Upper lobe of left lung (tissue), 4 donors: ENCODE measurements at regions not wholly inside any gene's neighbourhood (a gene's known extent, or its start where the extent isn't known, plus 50 kb on each side); places are given as distances from the start of the nearest gene placed in this dataset.

ENCODE experiments used
- CTCF ChIP-seq, 6 experiments: fragments of 450-650 bp in 4 of 6; fragments of 200-600 bp in 2 of 6; sonication (generic) in 2 of 6; IDR thresholded peaks; one replicate each; pipeline ENCODE4 v1.5.1; 2016 to 2019; ENCODE audit warnings: antibody characterized with exemption in 6 of 6
- EP300 ChIP-seq, 4 donors: sonication (generic); formaldehyde crosslinking; IDR thresholded peaks; one replicate each; pipeline ENCODE4 v1.5.1; 2017; ENCODE audit warnings: antibody characterized with exemption in 4 of 4, control low read depth in 2 of 4
- POLR2A ChIP-seq, 4 donors: fragments of 450-650 bp; IDR thresholded peaks; one replicate each; pipeline ENCODE4 v1.5.1; 2016 to 2017; ENCODE audit warnings: antibody characterized with exemption in 4 of 4, mild to moderate bottlenecking in 2 of 4
- POLR2AphosphoS5 ChIP-seq, 2 donors: sonication (generic); formaldehyde crosslinking; IDR thresholded peaks; one replicate each; pipeline ENCODE4 v1.5.1; 2017; ENCODE audit warnings: antibody characterized with exemption in 2 of 2

- no peak for TF ChIP-seq CTCF (IDR thresholded peaks at IDR 0.05)
- TF ChIP-seq EP300 (IDR thresholded peaks at IDR 0.05) = no peak
- no peak for TF ChIP-seq POLR2A (IDR thresholded peaks at IDR 0.05)
- no peak for TF ChIP-seq POLR2AphosphoS5 (IDR thresholded peaks at IDR 0.05)
These were observed 873.8 kb downstream of the BRD1 start for GRCh38 chr22:48953830-48954229.
